ENCODE measurements at regions not wholly inside any gene's neighbourhood (a gene's known extent, or its start where the extent isn't known, plus 50 kb on each side); places are given as distances from the start of the nearest gene placed in this dataset.

- TF ChIP-seq CTCF (IDR thresholded peaks at IDR 0.05; ENCODE audit: extremely low read depth, insufficient read depth, missing control alignments) = no peak
- DNase-seq (ENCODE audit: low spot score) = no peak
- in situ Hi-C loops (cut with MboI; ENCODE audit: low pct_unique_long_range_greater_than_20kb, low sequenced_read_pairs, unreplicated experiment) = no loop called here
Observed at GRCh38 chr17:77466140-77466539, 325.4 kb downstream of the SEC14L1 start.

GRCh38 chr17:77466596-77467223 lies 325.9 kb downstream of the SEC14L1 start:
- no peak for DNase-seq (ENCODE audit: low spot score)
- in situ Hi-C loops (cut with MboI; ENCODE audit: low pct_unique_long_range_greater_than_20kb, low sequenced_read_pairs, unreplicated experiment) = no loop called here
- no peak for TF ChIP-seq CTCF (IDR thresholded peaks at IDR 0.05; ENCODE audit: extremely low read depth, insufficient read depth, missing control alignments)

- in situ Hi-C loops (cut with MboI; ENCODE audit: low pct_unique_long_range_greater_than_20kb, low sequenced_read_pairs, unreplicated experiment) = no loop called here
- no peak for TF ChIP-seq CTCF (IDR thresholded peaks at IDR 0.05; ENCODE audit: extremely low read depth, insufficient read depth, missing control alignments)
- DNase-seq (ENCODE audit: low spot score) = no peak
Observed at GRCh38 chr17:77467521-77467920, 326.8 kb downstream of the SEC14L1 start.

GRCh38 chr17:77468897-77469296 lies 328.1 kb downstream of the SEC14L1 start:
- TF ChIP-seq CTCF (IDR thresholded peaks at IDR 0.05; ENCODE audit: extremely low read depth, insufficient read depth, missing control alignments) = no peak
- DNase-seq (ENCODE audit: low spot score) = no peak
- in situ Hi-C loops (cut with MboI; ENCODE audit: low pct_unique_long_range_greater_than_20kb, low sequenced_read_pairs, unreplicated experiment) = no loop called here

- in situ Hi-C loops (cut with MboI; ENCODE audit: low pct_unique_long_range_greater_than_20kb, low sequenced_read_pairs, unreplicated experiment) = no loop called here
- no peak for TF ChIP-seq CTCF (IDR thresholded peaks at IDR 0.05; ENCODE audit: extremely low read depth, insufficient read depth, missing control alignments)
- DNase-seq (ENCODE audit: low spot score) = no peak
Observed at GRCh38 chr17:77470330-77470786, 329.6 kb downstream of the SEC14L1 start.

GRCh38 chr17:77470800-77471733 lies 330.3 kb downstream of the SEC14L1 start:
- TF ChIP-seq CTCF (IDR thresholded peaks at IDR 0.05; ENCODE audit: extremely low read depth, insufficient read depth, missing control alignments) = no peak
- no peak for DNase-seq (ENCODE audit: low spot score)
- in situ Hi-C loops (cut with MboI; ENCODE audit: low pct_unique_long_range_greater_than_20kb, low sequenced_read_pairs, unreplicated experiment) = no loop called here

Measured in GM13977 (cell line).